ENCODE measurements at regions not wholly inside any gene's neighbourhood (a gene's known extent, or its start where the extent isn't known, plus 50 kb on each side); places are given as distances from the start of the nearest gene placed in this dataset.

DNA sequence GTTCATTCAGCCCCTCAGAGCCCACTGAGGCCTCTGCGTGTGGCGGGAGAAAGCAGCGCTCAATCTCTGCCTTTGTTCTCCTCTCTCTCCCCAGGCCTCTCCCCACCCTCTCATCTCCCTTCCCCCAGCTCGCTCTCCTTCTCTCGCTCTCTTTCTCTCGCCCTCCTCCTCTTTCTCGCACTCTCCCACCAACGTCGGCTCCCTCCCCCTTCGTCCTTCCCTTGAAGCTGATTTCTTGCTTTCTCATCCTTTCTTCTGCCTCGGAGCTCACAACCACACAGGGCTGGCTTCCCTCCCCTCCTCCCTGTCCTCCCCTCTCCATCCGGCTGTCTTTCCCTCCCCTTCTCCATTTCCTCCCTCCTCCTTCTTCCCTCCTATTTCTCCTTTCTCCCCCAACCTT, 96.4 kb downstream of the LRRC74A start:
- no peaks in the 10 kb centered on the region for H3K27me3 ChIP-seq (ENCODE audit: control insufficient read depth in 2 of 2, insufficient read depth in 1 of 2, low read length in 1 of 2)
- H3K4me3 ChIP-seq (ENCODE audit: low read length in 2 of 2) = no peak overlapping the region
- H3K36me3 ChIP-seq (ENCODE audit: control insufficient read depth in 2 of 2, insufficient read depth in 2 of 2, low read length in 1 of 2) = no peaks in the 10 kb centered on the region
- H3K27ac ChIP-seq (ENCODE audit: low read depth in 1 of 2, low read length in 1 of 2) = peak overlapping the region; percentile 36 to 92
- peaks cover 78 to 100% of the 10 kb centered on the region in 2 donors for H3K4me1 ChIP-seq (ENCODE audit: control insufficient read depth in 2 of 2, insufficient read depth in 2 of 2, low read length in 2 of 2)
- WGBS = 6% methylated on average over 11 of the region's 12 CpGs
- peaks cover 0 to 3% of the 10 kb centered on the region in 2 donors for H3K9me3 ChIP-seq (ENCODE audit: control insufficient read depth in 2 of 2, insufficient read depth in 1 of 2, low read length in 1 of 2)
- DNase-seq (ENCODE audit: low read depth in 6 of 9, low spot score in 9 of 9) = peak in 1 of 9 donors; percentile 71

DNA sequence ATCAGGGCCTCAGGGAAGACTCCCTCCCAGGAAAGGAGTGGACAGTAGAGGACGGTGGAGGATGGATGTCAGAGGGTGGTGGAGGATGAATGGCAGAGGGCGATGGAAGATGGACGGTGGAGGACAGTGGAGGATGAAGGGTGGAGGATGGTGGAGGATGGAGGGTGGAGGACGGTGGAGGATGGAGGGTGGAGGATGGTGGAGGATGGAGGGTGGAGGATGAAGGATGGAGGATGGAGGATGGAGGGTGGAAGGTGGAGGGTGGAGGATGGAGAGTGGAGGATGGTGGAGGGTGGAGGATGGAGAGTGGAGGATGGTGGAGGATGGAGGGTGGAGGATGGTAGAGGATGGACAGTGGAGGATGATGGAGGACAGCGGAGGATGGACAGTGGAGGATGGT, 95.9 kb downstream of the LRRC74A start:
- Histone ChIP-seq H3K4me1 (ENCODE audit: control insufficient read depth in 2 of 2, insufficient read depth in 2 of 2, low read length in 2 of 2) (peaks cover 80 to 100% of the 10 kb centered on the region in 2 donors), H3K27ac (ENCODE audit: low read depth in 1 of 2, low read length in 1 of 2) (peak overlapping the region in 1 of 2 donors; percentile 92)

DNA sequence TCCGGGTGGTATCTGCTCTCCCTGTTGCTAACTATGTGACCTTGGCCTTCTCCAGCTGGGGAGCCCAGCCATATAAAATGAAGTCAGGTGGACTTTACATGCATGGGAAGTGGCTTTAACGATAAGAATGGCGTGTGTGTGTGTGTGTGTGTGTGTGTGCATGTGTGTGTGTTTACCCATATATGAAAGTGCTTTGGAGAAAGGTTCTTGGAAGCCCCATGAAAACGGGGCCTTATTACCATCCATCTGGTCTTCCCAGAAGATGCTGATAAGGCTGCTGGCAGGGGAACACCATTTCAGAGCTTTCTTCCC, 94.8 kb downstream of the LRRC74A start:
- 74% methylated on average over 4 of the region's 4 CpGs for WGBS
- Histone ChIP-seq H3K27me3 (ENCODE audit: control insufficient read depth in 2 of 2, insufficient read depth in 1 of 2, low read length in 1 of 2) (no peaks in the 10 kb centered on the region), H3K4me3 (ENCODE audit: low read length in 2 of 2) (no peak overlapping the region), H3K9me3 (ENCODE audit: control insufficient read depth in 2 of 2, insufficient read depth in 1 of 2, low read length in 1 of 2) (peaks cover 0 to 3% of the 10 kb centered on the region in 2 donors), H3K36me3 (ENCODE audit: control insufficient read depth in 2 of 2, insufficient read depth in 2 of 2, low read length in 1 of 2) (no peaks in the 10 kb centered on the region), H3K4me1 (ENCODE audit: control insufficient read depth in 2 of 2, insufficient read depth in 2 of 2, low read length in 2 of 2) (peaks cover 79 to 98% of the 10 kb centered on the region in 2 donors), H3K27ac (ENCODE audit: low read depth in 1 of 2, low read length in 1 of 2) (peak overlapping the region in 1 of 2 donors; percentile 69)
- peak in 1 of 9 donors; percentile 30 for DNase-seq (ENCODE audit: low read depth in 6 of 9, low spot score in 9 of 9)

More for the DNA sequence above, 95.9 kb downstream of the LRRC74A start:
- DNase-seq (ENCODE audit: low read depth in 6 of 9, low spot score in 9 of 9) = no peak
- H3K4me3 ChIP-seq (ENCODE audit: low read length in 2 of 2) = no peak overlapping the region
- H3K9me3 ChIP-seq (ENCODE audit: control insufficient read depth in 2 of 2, insufficient read depth in 1 of 2, low read length in 1 of 2) = peaks cover 0 to 3% of the 10 kb centered on the region in 2 donors
- no peaks in the 10 kb centered on the region for H3K36me3 ChIP-seq (ENCODE audit: control insufficient read depth in 2 of 2, insufficient read depth in 2 of 2, low read length in 1 of 2)
- no peaks in the 10 kb centered on the region for H3K27me3 ChIP-seq (ENCODE audit: control insufficient read depth in 2 of 2, insufficient read depth in 1 of 2, low read length in 1 of 2)
- 99% methylated on average over 5 of the region's 5 CpGs for WGBS

DNA sequence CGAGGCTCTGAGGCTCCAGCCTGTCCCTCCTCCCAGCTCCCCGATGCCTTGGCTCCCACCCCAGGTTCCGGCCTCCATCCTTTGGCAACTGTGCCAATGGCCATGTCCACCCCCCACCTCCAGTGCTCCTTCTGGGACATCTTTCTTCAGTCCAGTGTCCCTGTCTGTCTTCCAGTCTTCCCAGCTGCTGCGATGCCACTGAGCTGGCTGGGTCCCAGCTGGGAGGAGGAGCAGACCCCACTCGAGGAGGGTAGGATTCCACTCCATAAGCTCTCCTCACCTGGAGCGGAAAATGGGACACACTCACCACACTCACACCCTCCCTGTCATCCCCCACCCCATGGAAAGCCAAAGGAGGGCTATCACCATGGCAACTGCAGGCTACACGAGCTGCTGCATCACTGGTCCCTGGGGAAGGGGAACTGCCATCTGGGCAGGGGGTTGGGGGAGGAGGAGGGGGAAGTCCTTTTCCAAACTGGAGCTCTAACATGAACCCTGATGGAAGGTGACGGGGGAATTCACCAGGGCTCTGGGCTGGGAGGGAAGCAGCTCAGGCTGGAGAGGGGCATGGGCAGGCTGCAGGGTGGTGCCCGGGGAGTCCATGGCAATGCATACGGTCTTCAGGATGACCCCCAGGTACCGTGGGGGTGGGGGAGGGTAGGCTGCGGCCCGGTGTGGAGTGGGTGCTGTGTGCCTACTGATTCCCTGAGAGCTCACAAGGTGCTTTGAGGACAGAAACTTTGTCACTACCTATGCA, 94.3 kb downstream of the LRRC74A start:
- H3K4me3 ChIP-seq (ENCODE audit: low read length in 2 of 2) = peak overlapping the region in 1 of 2 donors; percentile 8
- DNase-seq (ENCODE audit: low read depth in 6 of 9, low spot score in 9 of 9) = peak in 1 of 9 donors; percentile 41
- H3K4me1 ChIP-seq (ENCODE audit: control insufficient read depth in 2 of 2, insufficient read depth in 2 of 2, low read length in 2 of 2) = peaks cover 75 to 97% of the 10 kb centered on the region in 2 donors
- peaks cover 0 to 3% of the 10 kb centered on the region in 2 donors for H3K9me3 ChIP-seq (ENCODE audit: control insufficient read depth in 2 of 2, insufficient read depth in 1 of 2, low read length in 1 of 2)
- peak overlapping the region; percentile 77 to 93 for H3K27ac ChIP-seq (ENCODE audit: low read depth in 1 of 2, low read length in 1 of 2)
- H3K36me3 ChIP-seq (ENCODE audit: control insufficient read depth in 2 of 2, insufficient read depth in 2 of 2, low read length in 1 of 2) = no peaks in the 10 kb centered on the region
- H3K27me3 ChIP-seq (ENCODE audit: control insufficient read depth in 2 of 2, insufficient read depth in 1 of 2, low read length in 1 of 2) = no peaks in the 10 kb centered on the region
- 67% methylated on average over 13 of the region's 13 CpGs for WGBS

DNA sequence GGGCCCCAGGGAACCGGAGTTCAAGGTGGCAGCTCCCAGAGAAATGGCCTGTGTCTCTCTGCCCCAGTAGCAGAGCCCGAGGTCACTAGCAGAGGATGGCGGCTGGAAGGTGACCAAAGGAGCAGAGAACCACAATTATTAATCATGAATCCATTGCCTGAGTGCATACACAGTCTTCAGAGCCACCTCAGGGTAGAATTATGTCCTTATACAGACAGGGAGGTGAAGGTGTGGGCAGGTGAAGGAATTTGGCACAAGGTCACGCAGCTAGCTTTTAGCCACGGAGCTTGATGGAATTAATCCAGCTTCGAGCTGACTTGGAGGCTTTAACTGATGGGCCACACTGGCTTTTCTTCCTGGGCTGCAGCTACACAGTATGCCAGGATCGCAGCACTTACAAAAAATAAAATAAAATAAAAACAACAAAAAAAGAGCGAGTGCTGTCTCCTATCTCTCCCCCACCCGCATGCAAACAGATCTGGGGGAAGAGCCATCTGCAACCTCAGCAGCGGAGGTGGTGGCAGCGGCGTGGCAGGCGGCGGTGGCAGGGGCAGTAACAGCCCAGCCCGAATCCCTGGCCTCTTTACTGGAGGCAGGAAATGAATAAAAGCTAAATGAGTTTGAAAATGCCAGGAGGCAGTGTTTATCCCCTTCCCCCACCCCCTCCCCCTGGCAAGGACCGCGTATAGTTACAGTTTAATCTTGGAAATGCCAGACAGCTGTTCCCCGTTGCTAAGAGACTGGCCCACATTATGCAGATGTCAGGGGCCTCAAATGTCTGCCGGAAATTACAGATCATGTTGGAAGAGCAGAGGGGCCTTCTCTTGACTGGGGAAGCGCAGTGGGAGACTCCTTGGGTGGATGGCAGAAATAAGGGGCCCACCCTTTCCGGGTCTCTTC, 93.5 kb downstream of the LRRC74A start:
- Histone ChIP-seq H3K4me3 (ENCODE audit: low read length in 2 of 2) (peak overlapping the region in 1 of 2 donors; percentile 14), H3K27me3 (ENCODE audit: control insufficient read depth in 2 of 2, insufficient read depth in 1 of 2, low read length in 1 of 2) (no peaks in the 10 kb centered on the region), H3K9me3 (ENCODE audit: control insufficient read depth in 2 of 2, insufficient read depth in 1 of 2, low read length in 1 of 2) (peaks cover 0 to 3% of the 10 kb centered on the region in 2 donors), H3K4me1 (ENCODE audit: control insufficient read depth in 2 of 2, insufficient read depth in 2 of 2, low read length in 2 of 2) (peaks cover 70 to 96% of the 10 kb centered on the region in 2 donors), H3K27ac (ENCODE audit: low read depth in 1 of 2, low read length in 1 of 2) (peak overlapping the region; percentile 81 to 93), H3K36me3 (ENCODE audit: control insufficient read depth in 2 of 2, insufficient read depth in 2 of 2, low read length in 1 of 2) (no peaks in the 10 kb centered on the region)
- WGBS = 21% methylated on average over 21 of the region's 21 CpGs
- peak in 4 of 9 donors; percentile 69 to 86 (median 72) for DNase-seq (ENCODE audit: low read depth in 6 of 9, low spot score in 9 of 9)
